Spinal cord (tissue), 9 donors: ENCODE measurements at regions not wholly inside any gene's neighbourhood (a gene's known extent, or its start where the extent isn't known, plus 50 kb on each side); places are given as distances from the start of the nearest gene placed in this dataset.

Experiments used
- DNase-seq, 6 donors: peaks; one replicate each; pipeline versions ENCODE4 v3.0.0 to v3.0.0-alpha.2; 2013 to 2015; ENCODE audit warnings: low spot score in 6 of 6, low read depth in 4 of 6
- H3K27ac ChIP-seq: one replicate; pipeline ENCODE4 v1.5.1; 2013; ENCODE audit warnings: low read depth, low read length, control low read depth
- H3K27me3 ChIP-seq: one replicate; pipeline ENCODE4 v1.6.1; 2013; ENCODE audit warnings: low read length; ENCODE audit not compliant: control insufficient read depth, insufficient read depth
- H3K36me3 ChIP-seq: one replicate; pipeline ENCODE4 v1.6.1; 2013; ENCODE audit warnings: low read length; ENCODE audit not compliant: control insufficient read depth, insufficient read depth
- H3K4me1 ChIP-seq: one replicate; pipeline ENCODE4 v1.6.1; 2013; ENCODE audit warnings: low read length; ENCODE audit not compliant: control insufficient read depth, insufficient read depth
- H3K4me3 ChIP-seq: one replicate; pipeline ENCODE4 v1.5.1; 2013; ENCODE audit warnings: low read depth, low read length, control low read depth
- H3K9me3 ChIP-seq: one replicate; pipeline ENCODE4 v1.6.1; 2013; ENCODE audit warnings: low read length; ENCODE audit not compliant: control insufficient read depth, insufficient read depth
- WGBS: methylation state at CpG from one replicate; pipeline ENCODE4 v1.1.5; 2013; ENCODE audit warnings: missing lambda C conversion rate; ENCODE audit not compliant: insufficient coverage; 5-methylcytosine and 5-hydroxymethylcytosine counted together
- donor health status: healthy.

DNA sequence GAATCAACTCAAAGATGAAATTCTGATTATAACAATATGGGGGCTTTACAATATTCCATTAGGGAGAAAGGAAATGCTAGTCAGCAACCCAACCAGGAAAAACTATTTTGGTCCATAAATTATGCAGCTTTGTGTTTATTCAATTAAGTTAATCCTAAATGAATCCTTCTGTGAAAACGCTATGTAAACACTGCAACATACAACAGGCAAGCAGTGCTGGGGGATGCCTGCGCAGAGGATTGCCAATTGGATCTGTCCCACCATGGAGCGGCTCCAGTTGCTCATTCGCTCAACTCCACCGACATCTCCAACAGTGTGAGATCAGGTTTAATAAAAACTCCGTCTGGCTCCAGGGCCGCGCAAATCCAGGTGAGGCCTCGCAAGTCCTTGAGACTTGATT is 290.5 kb upstream of the VEPH1 start:
- 78% methylated on average over 8 of the region's 9 CpGs for WGBS
- H3K36me3 ChIP-seq = no peaks in the 10 kb centered on the region
- no peak overlapping the region for H3K27ac ChIP-seq
- no peaks in the 10 kb centered on the region for H3K27me3 ChIP-seq
- no peaks in the 10 kb centered on the region for H3K4me1 ChIP-seq
- DNase-seq = peak in 2 of 6 donors; percentile 66 to 70
- no peaks in the 10 kb centered on the region for H3K9me3 ChIP-seq
- H3K4me3 ChIP-seq = no peak overlapping the region

DNA sequence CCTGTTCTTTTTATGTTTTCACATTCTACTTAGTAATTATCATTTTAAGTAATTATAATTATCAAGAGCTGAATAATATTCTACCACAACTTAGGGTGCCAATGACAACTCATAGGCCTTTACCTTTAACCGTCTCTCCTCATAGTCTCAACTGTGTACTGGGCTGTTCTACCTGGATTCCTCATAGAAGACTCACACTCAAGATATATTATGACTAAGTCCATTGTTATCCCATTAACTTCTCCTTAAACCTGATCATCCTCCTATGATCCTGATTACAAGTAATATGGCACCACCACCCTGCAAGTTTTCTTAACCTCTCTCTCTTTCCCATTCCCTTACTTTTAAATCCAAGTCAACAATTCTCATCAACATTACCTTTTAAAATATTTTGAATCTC is 285.9 kb upstream of the VEPH1 start:
- H3K27ac ChIP-seq = no peak overlapping the region
- no peaks in the 10 kb centered on the region for H3K27me3 ChIP-seq
- H3K4me3 ChIP-seq = no peak overlapping the region
- no peaks in the 10 kb centered on the region for H3K9me3 ChIP-seq
- H3K4me1 ChIP-seq = peaks cover 5% of the 10 kb centered on the region
- H3K36me3 ChIP-seq = no peaks in the 10 kb centered on the region
- 100% methylated on average over 1 of the region's 1 CpG for WGBS
- DNase-seq = no peak

DNA sequence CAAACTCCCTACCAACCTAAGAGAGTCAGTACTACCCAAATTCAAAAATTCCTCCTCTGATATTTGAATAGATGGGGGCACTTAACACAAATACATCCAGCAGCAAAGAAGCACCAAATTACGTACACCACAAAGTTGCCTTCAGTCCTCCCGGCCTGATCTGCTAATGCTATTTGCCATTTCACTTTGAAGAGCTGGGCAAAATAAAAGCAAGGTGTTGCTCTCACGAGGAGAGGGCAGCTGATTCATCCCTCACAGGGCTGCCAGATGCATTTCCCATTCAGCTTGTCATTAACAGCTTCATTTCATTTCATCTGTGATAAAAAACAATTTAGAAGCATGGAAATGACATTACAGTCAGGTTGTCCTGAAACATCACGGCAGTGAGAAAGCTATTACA is 283.4 kb upstream of the VEPH1 start:
- 83% methylated on average over 3 of the region's 4 CpGs for WGBS
- DNase-seq = peak in 1 of 6 donors; percentile 25
- Histone ChIP-seq H3K4me1 (peaks cover 5% of the 10 kb centered on the region), H3K27ac (no peak overlapping the region), H3K9me3 (no peaks in the 10 kb centered on the region), H3K27me3 (no peaks in the 10 kb centered on the region), H3K36me3 (no peaks in the 10 kb centered on the region), H3K4me3 (no peak overlapping the region)

DNA sequence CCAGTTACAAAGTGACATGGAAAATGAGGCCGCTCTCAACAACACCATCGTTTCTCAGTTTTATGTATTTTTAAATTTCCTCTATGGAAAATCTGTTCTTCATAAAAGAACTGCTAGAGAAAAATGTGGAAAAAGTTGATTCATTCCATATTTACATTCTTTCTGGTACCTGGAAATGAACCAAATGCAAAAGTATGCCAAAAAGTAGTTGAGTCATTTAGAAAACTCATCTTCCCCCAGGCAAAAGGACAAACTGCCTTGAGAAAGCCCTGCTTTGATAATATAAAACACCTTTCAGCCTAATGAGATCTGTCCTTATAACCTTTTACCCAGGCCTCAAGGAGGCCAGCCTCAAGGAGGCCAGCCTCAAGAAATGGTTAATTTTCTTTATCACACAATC is 283.0 kb upstream of the VEPH1 start:
- no peak overlapping the region for H3K27ac ChIP-seq
- DNase-seq = peak in 1 of 6 donors; percentile 29
- no peak overlapping the region for H3K4me3 ChIP-seq
- WGBS = no CpG with 5 or more reads among the region's 2 CpGs
- H3K4me1 ChIP-seq = peaks cover 5% of the 10 kb centered on the region
- H3K36me3 ChIP-seq = no peaks in the 10 kb centered on the region
- H3K27me3 ChIP-seq = no peaks in the 10 kb centered on the region
- no peaks in the 10 kb centered on the region for H3K9me3 ChIP-seq

DNA sequence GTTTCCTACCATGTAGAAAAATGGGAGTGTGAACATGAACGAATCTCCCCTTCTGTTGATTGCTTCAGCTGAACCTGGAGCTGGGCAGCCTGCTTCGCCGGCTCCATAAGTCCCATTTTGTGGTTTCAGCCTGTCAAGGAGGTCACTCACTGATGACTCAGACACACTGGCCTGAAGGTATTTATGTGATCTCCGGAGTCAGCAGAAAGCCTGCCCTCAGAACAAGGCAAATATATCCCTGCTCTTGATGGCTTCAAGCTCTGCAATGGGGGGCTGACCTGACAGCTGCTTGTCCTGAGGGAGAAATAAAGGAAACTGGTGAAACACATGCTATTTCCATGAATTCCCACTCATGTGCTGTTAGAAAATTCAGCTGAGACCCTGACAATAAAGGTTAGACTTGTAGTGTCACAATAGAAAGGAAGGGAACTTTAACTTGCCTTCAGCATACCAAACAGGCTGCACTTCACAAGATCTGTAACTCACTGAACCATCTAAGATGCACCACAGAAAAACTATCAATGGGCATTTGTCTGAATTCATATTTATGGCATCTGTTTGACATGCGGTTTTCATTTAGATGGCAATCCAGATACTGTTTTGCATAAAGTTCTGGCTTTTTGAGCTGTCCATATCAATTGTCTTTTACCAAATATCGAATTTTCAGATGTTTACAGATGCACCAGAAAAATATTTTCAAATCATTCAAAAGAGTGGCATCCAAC is 282.0 kb upstream of the VEPH1 start:
- no peaks in the 10 kb centered on the region for H3K36me3 ChIP-seq
- peaks cover 5% of the 10 kb centered on the region for H3K4me1 ChIP-seq
- H3K27me3 ChIP-seq = no peaks in the 10 kb centered on the region
- peak in 1 of 6 donors; percentile 13 for DNase-seq
- no peak overlapping the region for H3K4me3 ChIP-seq
- peak overlapping the region; percentile 55 for H3K27ac ChIP-seq
- H3K9me3 ChIP-seq = no peaks in the 10 kb centered on the region
- 43% methylated on average over 4 of the region's 6 CpGs for WGBS

- Histone ChIP-seq H3K27me3 (no peaks in the 10 kb centered on the region), H3K27ac (no peak overlapping the region), H3K36me3 (no peaks in the 10 kb centered on the region), H3K4me3 (no peak overlapping the region), H3K4me1 (peaks cover 5% of the 10 kb centered on the region), H3K9me3 (peaks cover 1% of the 10 kb centered on the region)
- 100% methylated on average over 1 of the region's 2 CpGs for WGBS
- DNase-seq = no peak
Observed at GRCh38 chr3:157782236-157782635, 279.0 kb upstream of the VEPH1 start.

GRCh38 chr3:157776861-157777260 is 273.6 kb upstream of the VEPH1 start:
- no peak overlapping the region for H3K4me3 ChIP-seq
- no peak overlapping the region for H3K27ac ChIP-seq
- H3K9me3 ChIP-seq = peaks cover 1% of the 10 kb centered on the region
- H3K4me1 ChIP-seq = no peaks in the 10 kb centered on the region
- no peak for DNase-seq
- no peaks in the 10 kb centered on the region for H3K36me3 ChIP-seq
- no CpG with 5 or more reads among the region's 2 CpGs for WGBS
- H3K27me3 ChIP-seq = no peaks in the 10 kb centered on the region

GRCh38 chr3:157775446-157775845 is 272.2 kb upstream of the VEPH1 start:
- H3K27ac ChIP-seq = peak overlapping the region; percentile 44
- DNase-seq = no peak
- H3K4me1 ChIP-seq = no peaks in the 10 kb centered on the region
- no peaks in the 10 kb centered on the region for H3K36me3 ChIP-seq
- H3K27me3 ChIP-seq = no peaks in the 10 kb centered on the region
- peaks cover 1% of the 10 kb centered on the region for H3K9me3 ChIP-seq
- H3K4me3 ChIP-seq = no peak overlapping the region

GRCh38 chr3:157769378-157769777 is 266.2 kb upstream of the VEPH1 start:
- Histone ChIP-seq H3K9me3 (no peaks in the 10 kb centered on the region), H3K4me1 (no peaks in the 10 kb centered on the region), H3K36me3 (no peaks in the 10 kb centered on the region), H3K4me3 (no peak overlapping the region), H3K27me3 (no peaks in the 10 kb centered on the region), H3K27ac (no peak overlapping the region)
- DNase-seq = no peak
- no CpG with 5 or more reads among the region's 1 CpG for WGBS

GRCh38 chr3:157767607-157768006 is 264.4 kb upstream of the VEPH1 start:
- Histone ChIP-seq H3K36me3 (no peaks in the 10 kb centered on the region), H3K27ac (no peak overlapping the region), H3K4me3 (no peak overlapping the region), H3K4me1 (no peaks in the 10 kb centered on the region), H3K27me3 (no peaks in the 10 kb centered on the region), H3K9me3 (no peaks in the 10 kb centered on the region)
- no peak for DNase-seq
- no CpG with 5 or more reads among the region's 1 CpG for WGBS
